ENCODE measurements at regions not wholly inside any gene's neighbourhood (a gene's known extent, or its start where the extent isn't known, plus 50 kb on each side); places are given as distances from the start of the nearest gene placed in this dataset.

DNA sequence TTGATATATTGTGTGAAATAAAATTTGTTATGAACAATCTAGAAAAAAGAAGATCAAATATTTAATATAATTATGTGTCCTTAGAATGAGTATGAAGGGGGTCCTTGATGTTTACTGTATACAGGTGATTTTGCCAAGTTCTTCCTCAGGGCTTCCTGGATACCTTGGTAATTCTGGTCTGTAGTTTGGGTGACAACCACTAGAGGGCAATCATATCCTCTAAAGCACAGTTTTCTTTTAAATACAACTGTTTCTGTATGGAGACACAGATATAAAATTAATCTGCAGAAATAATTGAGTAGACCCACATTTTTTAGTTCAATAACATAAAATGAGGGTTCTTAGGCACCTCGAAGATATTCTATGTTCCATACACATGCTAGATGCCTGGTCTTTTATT lies 157.7 kb downstream of the SPANXN1 start (continued):
- TF ChIP-seq, protein P1, sequence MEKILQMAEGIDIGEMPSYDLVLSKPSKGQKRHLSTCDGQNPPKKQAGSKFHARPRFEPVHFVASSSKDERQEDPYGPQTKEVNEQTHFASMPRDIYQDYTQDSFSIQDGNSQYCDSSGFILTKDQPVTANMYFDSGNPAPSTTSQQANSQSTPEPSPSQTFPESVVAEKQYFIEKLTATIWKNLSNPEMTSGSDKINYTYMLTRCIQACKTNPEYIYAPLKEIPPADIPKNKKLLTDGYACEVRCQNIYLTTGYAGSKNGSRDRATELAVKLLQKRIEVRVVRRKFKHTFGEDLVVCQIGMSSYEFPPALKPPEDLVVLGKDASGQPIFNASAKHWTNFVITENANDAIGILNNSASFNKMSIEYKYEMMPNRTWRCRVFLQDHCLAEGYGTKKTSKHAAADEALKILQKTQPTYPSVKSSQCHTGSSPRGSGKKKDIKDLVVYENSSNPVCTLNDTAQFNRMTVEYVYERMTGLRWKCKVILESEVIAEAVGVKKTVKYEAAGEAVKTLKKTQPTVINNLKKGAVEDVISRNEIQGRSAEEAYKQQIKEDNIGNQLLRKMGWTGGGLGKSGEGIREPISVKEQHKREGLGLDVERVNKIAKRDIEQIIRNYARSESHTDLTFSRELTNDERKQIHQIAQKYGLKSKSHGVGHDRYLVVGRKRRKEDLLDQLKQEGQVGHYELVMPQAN (conservative IDR thresholded peaks at IDR 0.05): no peak
- TF ChIP-seq SP1 (IDR thresholded peaks at IDR 0.05; ENCODE audit: low read depth, low read length) (no peak), JUND (IDR thresholded peaks at IDR 0.05; ENCODE audit: low read depth, low read length) (no peak), SUPT20H (IDR thresholded peaks at IDR 0.05; ENCODE audit: borderline replicate concordance, control insufficient read depth, low read depth, low read length) (no peak), PRDM15 (CRISPR knock-in tag; IDR thresholded peaks at IDR 0.05) (no peak)

DNA sequence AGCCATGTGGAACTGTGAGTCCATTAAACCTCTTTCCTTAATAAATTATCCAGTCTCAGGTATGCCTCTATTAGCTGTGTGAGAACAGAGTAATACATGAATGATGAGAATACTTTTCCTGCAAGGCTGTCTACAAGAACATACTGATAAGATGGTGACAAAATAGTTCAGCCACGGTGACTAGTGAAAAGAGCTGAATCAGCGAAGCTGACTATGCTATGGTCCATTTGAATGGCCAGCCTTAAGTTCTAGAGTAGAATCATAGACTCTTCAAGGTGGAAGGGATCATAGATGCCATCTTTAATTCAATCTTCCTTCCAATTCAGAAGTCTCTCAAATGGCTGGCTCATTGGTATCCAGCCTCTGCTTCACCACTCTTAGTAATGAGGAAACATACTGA lies 163.3 kb downstream of the SPANXN1 start:
- no peaks in the 10 kb centered on the region for H3K9me3 ChIP-seq (replicated peaks; ENCODE audit: control insufficient read depth, insufficient read depth, low read length)
- ChIA-PET CTCF (no interaction called here), POLR2A (no interaction called here), RAD21 (ENCODE audit: unreplicated experiment) (no interaction called here), SMC1A (ENCODE audit: uncharacterized antibody, unreplicated experiment) (no interaction called here)
- no peak overlapping the region for H3K9ac ChIP-seq (ENCODE audit: control insufficient read depth, insufficient read depth, low read length)
- intact Hi-C loops (cut with micrococcal nuclease; ENCODE audit: unreplicated experiment) (no loop called here), in situ Hi-C loops (cut with MboI) (no loop called here)
- WGBS (ENCODE audit: insufficient coverage, insufficient replicate concordance, low lambda C conversion rate, missing lambda C conversion rate): 0% methylated on average over 2 of the region's 2 CpGs
- H3K36me3 ChIP-seq (ENCODE audit: control insufficient read depth in 2 of 2, insufficient read depth in 2 of 2, low read length in 1 of 2): no peaks in the 10 kb centered on the region
- no peak for DNase-seq (ENCODE audit: low read depth, low spot score)
- no peak overlapping the region for H3K27ac ChIP-seq (ENCODE audit: control insufficient read depth, insufficient read depth)
- FAIRE-seq: no peak
- H3K79me2 ChIP-seq (ENCODE audit: control insufficient read depth, insufficient read depth, low read length): no peaks in the 10 kb centered on the region
- H4K20me1 ChIP-seq (ENCODE audit: control insufficient read depth, insufficient read depth): no peaks in the 10 kb centered on the region
- no peaks in the 10 kb centered on the region for H3K27me3 ChIP-seq (replicated peaks in 1 of 2; ENCODE audit: control insufficient read depth in 2 of 2, insufficient read depth in 2 of 2, low read length in 1 of 2)
- H2AFZ ChIP-seq (ENCODE audit: control insufficient read depth, low read depth, low read length): no peak overlapping the region
- no peak overlapping the region for H3K4me2 ChIP-seq (ENCODE audit: control insufficient read depth, insufficient read depth)
- H3K4me3 ChIP-seq: no peak overlapping the region
- no peaks in the 10 kb centered on the region for H3K4me1 ChIP-seq (ENCODE audit: control insufficient read depth, insufficient read depth, low read length)
- ATAC-seq: no peak
- no TSS peak for BruUV-seq (replicated peaks)
- TF ChIP-seq POLR2AphosphoS2 (IDR thresholded peaks at IDR 0.05; ENCODE audit: low read depth, low read length): no peak
- no peak for TF ChIP-seq DPF2 (IDR thresholded peaks at IDR 0.05)
- TF ChIP-seq, protein P2, sequence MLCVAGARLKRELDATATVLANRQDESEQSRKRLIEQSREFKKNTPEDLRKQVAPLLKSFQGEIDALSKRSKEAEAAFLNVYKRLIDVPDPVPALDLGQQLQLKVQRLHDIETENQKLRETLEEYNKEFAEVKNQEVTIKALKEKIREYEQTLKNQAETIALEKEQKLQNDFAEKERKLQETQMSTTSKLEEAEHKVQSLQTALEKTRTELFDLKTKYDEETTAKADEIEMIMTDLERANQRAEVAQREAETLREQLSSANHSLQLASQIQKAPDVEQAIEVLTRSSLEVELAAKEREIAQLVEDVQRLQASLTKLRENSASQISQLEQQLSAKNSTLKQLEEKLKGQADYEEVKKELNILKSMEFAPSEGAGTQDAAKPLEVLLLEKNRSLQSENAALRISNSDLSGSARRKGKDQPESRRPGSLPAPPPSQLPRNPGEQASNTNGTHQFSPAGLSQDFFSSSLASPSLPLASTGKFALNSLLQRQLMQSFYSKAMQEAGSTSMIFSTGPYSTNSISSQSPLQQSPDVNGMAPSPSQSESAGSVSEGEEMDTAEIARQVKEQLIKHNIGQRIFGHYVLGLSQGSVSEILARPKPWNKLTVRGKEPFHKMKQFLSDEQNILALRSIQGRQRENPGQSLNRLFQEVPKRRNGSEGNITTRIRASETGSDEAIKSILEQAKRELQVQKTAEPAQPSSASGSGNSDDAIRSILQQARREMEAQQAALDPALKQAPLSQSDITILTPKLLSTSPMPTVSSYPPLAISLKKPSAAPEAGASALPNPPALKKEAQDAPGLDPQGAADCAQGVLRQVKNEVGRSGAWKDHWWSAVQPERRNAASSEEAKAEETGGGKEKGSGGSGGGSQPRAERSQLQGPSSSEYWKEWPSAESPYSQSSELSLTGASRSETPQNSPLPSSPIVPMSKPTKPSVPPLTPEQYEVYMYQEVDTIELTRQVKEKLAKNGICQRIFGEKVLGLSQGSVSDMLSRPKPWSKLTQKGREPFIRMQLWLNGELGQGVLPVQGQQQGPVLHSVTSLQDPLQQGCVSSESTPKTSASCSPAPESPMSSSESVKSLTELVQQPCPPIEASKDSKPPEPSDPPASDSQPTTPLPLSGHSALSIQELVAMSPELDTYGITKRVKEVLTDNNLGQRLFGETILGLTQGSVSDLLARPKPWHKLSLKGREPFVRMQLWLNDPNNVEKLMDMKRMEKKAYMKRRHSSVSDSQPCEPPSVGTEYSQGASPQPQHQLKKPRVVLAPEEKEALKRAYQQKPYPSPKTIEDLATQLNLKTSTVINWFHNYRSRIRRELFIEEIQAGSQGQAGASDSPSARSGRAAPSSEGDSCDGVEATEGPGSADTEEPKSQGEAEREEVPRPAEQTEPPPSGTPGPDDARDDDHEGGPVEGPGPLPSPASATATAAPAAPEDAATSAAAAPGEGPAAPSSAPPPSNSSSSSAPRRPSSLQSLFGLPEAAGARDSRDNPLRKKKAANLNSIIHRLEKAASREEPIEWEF (IDR thresholded peaks at IDR 0.05; ENCODE audit: insufficient replicate concordance, low read depth, low read length): no peak
- TF ChIP-seq EZH2 (IDR thresholded peaks at IDR 0.05; ENCODE audit: borderline replicate concordance, control insufficient read depth, low read depth, low read length): no peak
- no peak for TF ChIP-seq BRCA1 (IDR thresholded peaks at IDR 0.05; ENCODE audit: low read depth, low read length)

Measured in GM12878 (cell line).